ENCODE measurements at regions not wholly inside any gene's neighbourhood (a gene's known extent, or its start where the extent isn't known, plus 50 kb on each side); places are given as distances from the start of the nearest gene placed in this dataset.
"Not testable (repeated sequence)": the region's sequence is repeated elsewhere in the genome, so short reads cannot be mapped to it uniquely, and the experiment has no call there.

- DNase-seq (ENCODE audit: low read depth) = not testable (repeated sequence)
These were observed 1496.5 kb upstream of the LRRTM3 start for GRCh38 chr10:65429381-65429780.

- DNase-seq (ENCODE audit: low read depth) = no peak
These were observed 1494.9 kb upstream of the LRRTM3 start for GRCh38 chr10:65430979-65431378.

GRCh38 chr10:65470986-65471385, 1454.8 kb upstream of the LRRTM3 start:
- DNase-seq (ENCODE audit: low read depth) = no peak

- no peak for DNase-seq (ENCODE audit: low read depth)
These were observed 1443.0 kb upstream of the LRRTM3 start for GRCh38 chr10:65482848-65483247.

- no peak for DNase-seq (ENCODE audit: low read depth)
These were observed 1434.0 kb upstream of the LRRTM3 start for GRCh38 chr10:65491799-65492198.

GRCh38 chr10:65496541-65496940, 1429.3 kb upstream of the LRRTM3 start:
- no peak for DNase-seq (ENCODE audit: low read depth)

GRCh38 chr10:65497837-65498236, 1428.0 kb upstream of the LRRTM3 start:
- DNase-seq (ENCODE audit: low read depth) = no peak

GRCh38 chr10:65500716-65501115, 1425.1 kb upstream of the LRRTM3 start:
- no peak for DNase-seq (ENCODE audit: low read depth)

GRCh38 chr10:65501259-65501658, 1424.6 kb upstream of the LRRTM3 start:
- DNase-seq (ENCODE audit: low read depth) = no peak

GRCh38 chr10:65518379-65518778, 1407.5 kb upstream of the LRRTM3 start:
- peak; percentile 3 for DNase-seq (ENCODE audit: low read depth)

GRCh38 chr10:65528986-65529385, 1396.8 kb upstream of the LRRTM3 start:
- no peak for DNase-seq (ENCODE audit: low read depth)

GRCh38 chr10:65531545-65531944, 1394.3 kb upstream of the LRRTM3 start:
- no peak for DNase-seq (ENCODE audit: low read depth)

GRCh38 chr10:65534771-65535170, 1391.1 kb upstream of the LRRTM3 start:
- no peak for DNase-seq (ENCODE audit: low read depth)

- no peak for DNase-seq (ENCODE audit: low read depth)
These were observed 1381.1 kb upstream of the LRRTM3 start for GRCh38 chr10:65544756-65545155.

- no peak for DNase-seq (ENCODE audit: low read depth)
These were observed 1377.8 kb upstream of the LRRTM3 start for GRCh38 chr10:65548001-65548400.

GRCh38 chr10:65550761-65551160, 1375.1 kb upstream of the LRRTM3 start:
- no peak for DNase-seq (ENCODE audit: low read depth)

GRCh38 chr10:65555192-65555591, 1370.6 kb upstream of the LRRTM3 start:
- DNase-seq (ENCODE audit: low read depth) = no peak

- no peak for DNase-seq (ENCODE audit: low read depth)
These were observed 1369.8 kb upstream of the LRRTM3 start for GRCh38 chr10:65556006-65556405.

- no peak for DNase-seq (ENCODE audit: low read depth)
These were observed 1366.5 kb upstream of the LRRTM3 start for GRCh38 chr10:65559369-65559768.

GRCh38 chr10:65565246-65565645, 1360.6 kb upstream of the LRRTM3 start:
- DNase-seq (ENCODE audit: low read depth) = no peak

- DNase-seq (ENCODE audit: low read depth) = no peak
These were observed 1358.9 kb upstream of the LRRTM3 start for GRCh38 chr10:65566906-65567305.

- peak; percentile 69 for DNase-seq (ENCODE audit: low read depth)
These were observed 1355.5 kb upstream of the LRRTM3 start for GRCh38 chr10:65570143-65571010.

- DNase-seq (ENCODE audit: low read depth) = peak; percentile 3
These were observed 1354.7 kb upstream of the LRRTM3 start for GRCh38 chr10:65571011-65571570.

Measured in LHCN-M2 (cell line).